SJSA1 (cell line): ENCODE measurements at regions not wholly inside any gene's neighbourhood (a gene's known extent, or its start where the extent isn't known, plus 50 kb on each side); places are given as distances from the start of the nearest gene placed in this dataset.

ENCODE experiments used
- DNase-seq, 2 experiments: peaks; one replicate each; pipeline ENCODE4 v3.0.0-alpha.2; 2015 to 2020; ENCODE audit warnings: low spot score in 2 of 2, low read depth in 1 of 2
- H3K27ac ChIP-seq: fragments of 250-450 bp; sonication (Bioruptor Pico); 2 replicates; pipeline ENCODE4 v1.5.1; 2020; ENCODE audit warnings: mild to moderate bottlenecking, moderate library complexity
- H3K27me3 ChIP-seq: fragments of 250-450 bp; sonication (Bioruptor Pico); replicated peaks from 2 replicates; pipeline ENCODE4 v1.5.1; 2020; ENCODE audit warnings: mild to moderate bottlenecking, moderate library complexity
- H3K36me3 ChIP-seq: fragments of 250-450 bp; sonication (Bioruptor Pico); 2 replicates; pipeline ENCODE4 v1.5.1; 2020; ENCODE audit warnings: mild to moderate bottlenecking
- H3K4me1 ChIP-seq: fragments of 250-450 bp; sonication (Bioruptor Pico); replicated peaks from 2 replicates; pipeline ENCODE4 v1.6.1; 2021; ENCODE audit warnings: mild to moderate bottlenecking
- H3K4me3 ChIP-seq: fragments of 250-450 bp; sonication (Bioruptor Pico); 2 replicates; pipeline ENCODE4 v1.5.1; 2020; ENCODE audit warnings: mild to moderate bottlenecking
- H3K9me3 ChIP-seq: fragments of 250-450 bp; sonication (Bioruptor Pico); replicated peaks from 2 replicates; pipeline ENCODE4 v1.5.1; 2020; ENCODE audit warnings: mild to moderate bottlenecking

DNA sequence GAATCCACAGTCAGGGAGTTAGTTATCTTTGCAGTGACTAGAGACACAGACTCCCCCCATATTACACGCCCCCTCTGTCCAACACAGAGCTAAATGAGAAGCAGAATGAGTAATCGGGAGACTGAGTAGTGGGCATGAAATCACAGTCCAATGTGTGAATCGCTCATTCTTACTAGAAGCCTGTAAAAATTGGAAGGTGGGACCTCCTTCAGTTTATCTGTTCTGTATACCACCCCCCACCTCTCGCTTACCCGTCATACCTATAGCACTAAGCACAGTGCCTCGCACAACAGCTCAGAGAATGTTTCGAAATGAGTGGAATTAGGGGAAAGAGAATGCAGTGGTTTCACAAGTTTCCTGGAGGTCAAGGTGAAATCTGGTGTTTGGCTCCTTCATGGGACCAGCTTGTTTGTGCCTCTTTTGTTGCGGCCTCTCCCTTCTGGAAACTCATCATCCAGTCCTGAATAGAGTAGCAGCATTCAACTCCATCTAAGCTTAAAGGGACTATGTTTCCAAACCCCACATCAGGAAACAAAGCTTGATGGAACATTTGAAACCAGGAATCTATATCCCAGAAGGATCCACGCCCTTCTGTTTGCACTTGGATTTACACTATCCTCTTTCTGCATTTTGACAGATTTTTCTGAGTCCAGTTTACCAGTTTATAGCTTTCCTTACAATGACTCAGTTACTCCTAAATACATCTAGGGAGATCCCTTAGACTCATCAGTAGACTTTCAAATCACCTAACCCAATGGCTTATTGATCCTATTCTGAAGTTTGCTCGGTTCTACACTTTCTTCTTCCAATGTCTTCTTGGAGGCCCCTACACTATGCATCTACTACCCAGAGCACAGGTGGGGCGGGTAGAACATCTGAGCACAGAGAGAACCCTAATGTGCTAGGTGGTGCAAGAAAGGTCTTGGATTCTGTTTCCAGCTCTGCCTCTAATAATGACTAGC, 59.2 kb upstream of the PIM1 start:
- no peak overlapping the region for H3K27ac ChIP-seq
- H3K27me3 ChIP-seq: no peaks in the 10 kb centered on the region
- DNase-seq: no peak

DNA sequence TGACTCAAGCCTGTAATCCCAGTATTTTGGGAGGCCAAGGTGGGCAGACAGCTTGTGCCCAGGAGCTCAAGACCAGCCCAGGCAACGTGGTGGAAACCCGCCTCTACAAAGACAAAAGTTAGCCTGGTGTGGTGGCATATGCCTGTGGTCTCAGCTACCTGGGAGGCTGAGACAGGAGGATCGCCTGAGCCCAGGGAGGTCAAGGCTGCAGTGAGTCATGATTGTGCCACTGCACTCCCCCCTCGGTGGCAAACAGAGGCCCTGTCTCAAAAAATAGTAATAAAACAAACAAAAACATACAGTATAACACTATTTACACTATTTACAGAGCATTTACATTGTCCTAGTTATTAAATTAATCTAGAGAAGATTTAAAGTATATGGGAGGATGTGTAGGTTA, 56.0 kb upstream of the PIM1 start:
- no peaks in the 10 kb centered on the region for H3K9me3 ChIP-seq
- H3K4me3 ChIP-seq: no peak overlapping the region
- H3K36me3 ChIP-seq: no peaks in the 10 kb centered on the region
- no peak for DNase-seq
- H3K4me1 ChIP-seq: no peaks in the 10 kb centered on the region
- H3K27me3 ChIP-seq: no peaks in the 10 kb centered on the region
- H3K27ac ChIP-seq: no peak overlapping the region

More for the DNA sequence above, 59.2 kb upstream of the PIM1 start:
- Histone ChIP-seq H3K9me3 (no peaks in the 10 kb centered on the region), H3K4me3 (no peak overlapping the region), H3K36me3 (no peaks in the 10 kb centered on the region), H3K4me1 (no peaks in the 10 kb centered on the region)

DNA sequence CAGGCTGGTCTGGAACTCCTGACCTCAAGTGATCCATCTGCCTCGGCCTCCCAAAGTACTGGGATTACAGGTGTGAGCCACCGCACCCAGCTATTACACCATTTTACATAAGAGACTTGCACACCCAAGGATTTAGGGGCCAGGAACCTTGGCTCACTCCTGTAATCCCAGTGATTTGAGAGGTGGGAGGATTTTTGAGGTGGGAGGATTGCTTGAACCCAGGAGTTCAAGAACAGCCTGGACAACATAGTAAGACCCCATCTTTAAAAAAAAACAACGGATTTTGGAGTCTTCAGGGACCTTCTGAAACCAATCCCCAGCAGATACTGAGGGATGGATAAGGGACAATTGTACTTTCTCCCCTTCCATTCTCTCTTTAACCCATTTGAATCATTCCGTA, 55.3 kb upstream of the PIM1 start:
- DNase-seq: no peak
- Histone ChIP-seq H3K4me3 (no peak overlapping the region), H3K4me1 (no peaks in the 10 kb centered on the region), H3K27me3 (no peaks in the 10 kb centered on the region), H3K9me3 (no peaks in the 10 kb centered on the region), H3K27ac (no peak overlapping the region), H3K36me3 (no peaks in the 10 kb centered on the region)

DNA sequence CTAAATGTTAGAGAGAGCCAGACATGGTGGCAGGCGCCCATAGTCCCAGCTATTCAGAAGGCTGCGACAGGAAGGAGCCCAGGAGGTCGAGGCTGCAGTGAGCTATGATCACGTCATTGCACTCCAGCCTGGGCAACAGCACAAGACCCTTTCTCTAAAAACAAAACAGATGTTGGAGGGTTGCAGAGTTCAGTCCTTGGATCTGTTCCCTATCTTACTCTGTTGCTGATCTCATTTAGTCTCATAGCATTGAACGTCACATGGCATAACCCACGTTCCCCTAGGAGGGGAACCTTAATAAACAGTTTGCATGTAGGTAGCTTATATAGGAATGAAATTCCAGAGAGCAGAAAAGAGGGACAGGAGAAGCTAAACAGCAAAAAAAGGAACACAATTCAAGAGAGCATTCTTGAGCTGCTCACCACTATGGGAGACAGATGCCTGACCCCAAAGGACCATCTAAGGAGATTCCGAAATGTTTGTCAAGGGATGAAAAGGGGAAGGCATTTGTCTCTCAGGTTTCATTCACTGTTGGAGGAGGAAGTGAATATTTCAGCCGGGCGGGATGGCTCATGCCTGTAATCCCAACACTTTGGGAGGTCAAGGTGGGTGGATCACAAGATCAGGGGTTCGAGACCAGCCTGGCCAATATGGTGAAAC, 54.6 kb upstream of the PIM1 start:
- DNase-seq: no peak
- Histone ChIP-seq H3K27ac (no peak overlapping the region), H3K27me3 (no peaks in the 10 kb centered on the region), H3K36me3 (no peaks in the 10 kb centered on the region), H3K4me1 (no peaks in the 10 kb centered on the region), H3K9me3 (no peaks in the 10 kb centered on the region), H3K4me3 (no peak overlapping the region)

- Histone ChIP-seq H3K9me3 (no peaks in the 10 kb centered on the region), H3K27me3 (no peaks in the 10 kb centered on the region), H3K4me1 (no peaks in the 10 kb centered on the region), H3K27ac (no peak overlapping the region), H3K36me3 (no peaks in the 10 kb centered on the region), H3K4me3 (no peak overlapping the region)
- no peak for DNase-seq
Observed at GRCh38 chr6:37116326-37116725, 53.6 kb upstream of the PIM1 start.

- Histone ChIP-seq H3K27me3 (no peaks in the 10 kb centered on the region), H3K4me1 (peaks cover under 1% of the 10 kb centered on the region; the same call in 1 of the 2 replicates), H3K4me3 (no peak overlapping the region), H3K27ac (no peak overlapping the region), H3K36me3 (no peaks in the 10 kb centered on the region), H3K9me3 (no peaks in the 10 kb centered on the region)
- DNase-seq: no peak
Observed at GRCh38 chr6:37119387-37119886, 50.5 kb upstream of the PIM1 start.
